HuH-7.5 (cell line): ENCODE measurements at regions not wholly inside any gene's neighbourhood (a gene's known extent, or its start where the extent isn't known, plus 50 kb on each side); places are given as distances from the start of the nearest gene placed in this dataset.

Experiments used
- DNase-seq: peaks from one replicate; pipeline ENCODE4 v3.0.0; 2011; ENCODE audit warnings: low spot score

DNA sequence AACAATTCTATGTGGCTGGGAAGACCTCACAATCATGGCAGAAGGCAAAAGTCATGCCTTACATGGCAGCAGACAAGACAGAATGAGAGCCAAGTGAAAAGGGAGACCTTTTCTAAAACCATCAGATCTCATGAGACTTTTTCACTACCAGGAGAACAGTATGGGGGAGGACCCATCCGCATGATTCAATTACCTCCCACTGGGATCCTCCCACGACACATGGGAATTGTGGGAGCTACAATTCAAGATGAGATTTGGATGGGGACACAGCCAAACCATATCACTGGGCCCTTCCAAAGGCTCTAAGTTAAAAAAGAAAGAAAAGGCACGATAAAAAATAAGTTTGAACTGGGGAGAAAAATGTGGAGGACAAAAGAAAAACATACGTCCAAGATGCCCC lies 406.9 kb upstream of the CDH4 start:
- DNase-seq = no peak

DNA sequence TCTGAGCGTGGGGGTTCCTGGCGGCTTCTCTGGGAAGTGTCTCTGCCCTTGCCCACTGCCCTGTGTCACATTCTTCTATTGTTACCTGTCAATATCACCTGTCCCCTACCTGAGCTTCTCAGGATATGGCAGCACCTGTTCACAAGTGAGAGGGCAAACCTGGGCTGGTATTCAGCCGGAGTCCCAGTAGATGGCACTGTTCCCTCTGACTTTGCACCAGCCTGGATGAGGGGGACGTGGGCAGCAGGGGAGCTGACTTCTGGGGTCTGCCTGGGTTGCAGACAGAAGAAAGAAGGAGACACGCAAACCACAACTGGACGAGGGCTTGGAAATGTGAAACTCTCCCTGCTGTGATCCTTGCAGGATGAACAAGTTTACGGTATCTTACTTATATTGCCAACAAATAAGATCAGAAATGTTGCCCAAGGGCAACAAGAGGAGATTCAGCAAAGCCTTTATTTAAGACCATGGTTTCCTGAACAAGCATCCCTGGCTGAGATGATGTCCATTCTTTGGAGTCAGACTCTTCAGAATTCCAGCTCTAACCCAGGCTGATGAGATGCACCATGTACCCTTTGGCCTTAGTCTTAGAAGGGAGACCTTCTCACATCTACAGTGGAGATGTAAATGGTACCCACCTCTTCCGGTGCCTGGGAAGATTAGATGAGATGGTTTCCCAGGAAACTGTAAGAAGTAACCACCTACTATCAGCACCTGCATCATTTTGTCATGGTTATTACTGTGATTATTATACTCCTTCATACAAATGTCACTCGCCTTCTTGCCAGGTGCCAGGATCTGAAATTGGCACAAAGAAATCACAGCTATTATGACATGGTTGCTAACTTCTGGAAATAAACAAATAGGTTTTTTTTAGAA lies 400.0 kb upstream of the CDH4 start:
- DNase-seq = no peak

DNA sequence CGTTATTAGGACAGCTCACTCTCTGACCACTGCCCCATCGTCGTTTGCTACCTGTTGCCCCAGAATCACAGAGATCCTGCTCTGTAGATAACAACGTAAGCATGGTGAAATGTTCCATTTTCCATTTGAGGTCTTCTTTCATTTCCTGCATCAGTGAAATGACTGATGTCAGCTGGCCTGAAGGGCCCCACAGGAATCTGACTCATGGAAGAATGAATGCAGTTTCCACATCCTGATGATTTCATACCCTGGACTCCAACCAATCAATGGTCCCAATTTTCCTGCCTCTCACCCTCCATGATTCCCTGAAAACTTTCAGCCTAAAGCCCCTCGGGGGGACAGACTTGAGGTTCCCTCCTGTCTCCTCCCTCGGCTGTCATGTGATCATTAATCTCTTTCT lies 394.4 kb upstream of the CDH4 start:
- no peak for DNase-seq

DNA sequence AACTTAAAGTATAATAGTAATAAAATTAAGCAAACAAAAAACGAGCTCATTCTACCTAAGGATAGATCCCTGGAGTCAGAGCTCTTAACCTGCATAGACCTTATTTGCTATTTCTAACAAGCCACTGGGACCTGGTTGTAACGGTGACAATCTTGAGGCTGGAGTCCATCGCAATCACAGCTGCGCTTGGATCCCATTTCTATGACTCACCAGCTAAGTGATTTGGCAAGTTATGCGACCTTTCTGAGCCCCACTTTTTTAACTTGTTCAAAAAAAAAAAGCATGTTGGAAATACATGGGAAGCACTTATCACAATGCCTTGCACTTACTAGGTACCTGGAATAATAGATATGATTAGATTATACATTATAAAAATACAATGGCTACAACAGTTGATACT lies 389.5 kb upstream of the CDH4 start:
- DNase-seq = no peak

DNA sequence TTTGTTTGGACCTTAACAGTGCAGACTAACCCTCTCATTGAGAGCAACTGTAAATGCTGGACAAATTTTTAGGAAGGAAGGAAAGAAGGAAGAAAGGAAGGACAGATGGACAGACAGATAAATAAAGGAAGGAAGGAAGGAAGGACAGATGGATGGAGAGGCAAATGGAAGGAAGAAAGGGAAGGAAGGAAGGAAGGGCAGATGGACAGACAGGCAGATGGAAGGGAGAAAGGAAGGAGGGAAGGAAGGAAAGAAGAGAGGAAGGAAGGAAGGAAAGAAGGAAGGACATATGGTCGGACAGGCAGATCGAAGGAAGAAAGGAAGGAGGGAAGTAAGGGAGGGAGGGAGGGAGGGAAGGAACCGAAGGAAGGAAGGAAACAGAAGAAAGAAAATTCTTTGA lies 388.5 kb upstream of the CDH4 start:
- no peak for DNase-seq

DNA sequence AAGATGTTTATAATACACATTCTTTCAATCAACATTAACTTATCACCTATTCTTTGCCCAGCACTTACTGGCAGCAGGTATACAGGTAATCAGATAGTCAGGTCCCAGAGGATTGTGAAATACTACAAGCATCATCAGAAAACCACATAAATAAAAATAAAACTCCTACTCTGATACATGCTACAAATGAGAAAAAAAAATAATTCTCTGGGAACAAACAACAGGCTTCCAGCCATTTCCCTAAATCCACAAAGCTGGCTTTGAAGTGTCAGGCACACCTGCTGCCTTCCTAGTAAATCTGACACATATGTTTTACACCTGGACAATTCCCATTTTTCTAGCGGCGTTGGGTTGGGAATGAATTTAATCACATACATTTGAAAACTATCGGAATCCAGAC lies 384.5 kb upstream of the CDH4 start:
- no peak for DNase-seq

DNA sequence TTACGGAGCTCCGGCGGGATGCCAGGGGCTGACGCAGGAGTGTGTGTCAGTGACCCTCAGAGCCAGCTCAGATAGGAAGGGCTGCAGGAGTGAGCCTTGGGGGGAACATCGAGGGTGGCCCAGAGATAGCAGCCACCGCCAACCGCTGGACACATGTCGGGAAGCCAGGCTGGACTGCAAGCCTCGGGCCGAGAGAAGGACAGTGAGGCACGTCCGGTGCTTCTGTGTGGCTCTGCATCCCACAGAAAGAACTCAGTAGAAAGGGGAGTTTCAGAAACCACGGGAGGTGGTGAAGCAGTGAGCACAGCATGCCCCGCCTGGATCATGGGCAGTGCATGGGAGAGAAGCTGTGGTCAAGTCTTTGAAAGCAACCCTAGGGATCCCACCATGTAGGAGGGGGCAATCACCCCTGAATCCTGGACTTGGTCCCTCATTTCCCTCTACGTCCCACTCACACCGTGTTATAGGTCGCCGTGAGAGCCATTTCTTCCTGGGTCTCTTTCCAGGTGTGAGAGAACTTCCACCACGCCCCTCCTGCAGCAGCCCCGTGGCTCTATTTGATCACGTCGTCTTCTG lies 383.7 kb upstream of the CDH4 start:
- DNase-seq = no peak

DNA sequence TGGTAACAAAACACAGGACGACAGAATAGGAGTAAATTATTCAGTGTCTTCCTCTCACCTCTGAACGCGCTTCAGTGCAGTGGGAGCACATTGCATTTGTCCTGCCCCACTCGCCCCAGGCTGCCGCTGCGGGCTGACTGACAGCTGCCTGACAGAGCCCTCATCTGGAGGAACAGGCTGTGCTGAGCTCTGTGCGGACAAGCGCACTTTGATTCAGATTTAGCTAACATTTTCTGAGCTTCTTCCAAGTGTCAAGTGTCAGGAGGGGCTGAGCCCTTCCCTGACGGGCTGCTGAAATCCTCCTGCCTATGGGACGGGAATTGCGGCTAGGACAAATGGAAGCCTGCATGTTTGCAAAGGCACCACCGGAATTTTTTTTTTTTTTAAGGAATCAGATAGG lies 383.0 kb upstream of the CDH4 start:
- no peak for DNase-seq

DNA sequence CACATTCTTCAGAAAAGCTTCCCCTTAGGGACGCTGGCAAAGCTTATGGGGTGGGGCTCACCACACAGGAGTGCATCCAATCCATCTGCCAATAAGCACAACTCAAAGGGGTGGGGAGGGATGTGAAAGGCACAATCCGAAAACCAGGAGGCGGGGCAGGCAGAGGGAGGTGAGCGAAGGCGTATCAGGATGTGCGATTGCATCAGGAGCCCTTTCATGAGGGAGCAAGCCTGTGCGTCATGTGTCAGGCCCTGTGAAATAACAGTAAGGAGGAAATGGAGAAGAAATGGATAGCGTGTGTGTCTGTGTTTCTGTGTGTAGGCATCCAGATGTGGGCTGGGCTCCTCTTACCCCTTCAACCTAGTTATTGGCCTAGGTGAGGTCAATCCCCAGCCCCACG lies 382.4 kb upstream of the CDH4 start:
- DNase-seq = no peak

DNA sequence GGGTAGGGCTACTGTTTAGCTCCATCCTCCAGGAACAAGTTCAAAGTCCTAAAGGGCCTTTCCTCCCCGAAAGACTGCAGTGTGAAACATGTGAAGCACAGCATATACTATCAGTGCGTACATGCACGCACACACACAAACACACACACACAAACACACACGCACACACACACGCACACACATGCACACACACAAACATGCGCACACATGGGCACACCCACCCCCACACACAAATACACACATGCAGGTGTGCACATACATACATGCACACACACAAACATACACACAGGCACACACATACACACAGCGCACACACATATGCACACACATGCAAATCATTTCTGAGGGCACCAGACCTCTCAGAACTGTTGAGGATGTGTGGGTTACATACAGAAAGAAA lies 382.0 kb upstream of the CDH4 start:
- DNase-seq = no peak

DNA sequence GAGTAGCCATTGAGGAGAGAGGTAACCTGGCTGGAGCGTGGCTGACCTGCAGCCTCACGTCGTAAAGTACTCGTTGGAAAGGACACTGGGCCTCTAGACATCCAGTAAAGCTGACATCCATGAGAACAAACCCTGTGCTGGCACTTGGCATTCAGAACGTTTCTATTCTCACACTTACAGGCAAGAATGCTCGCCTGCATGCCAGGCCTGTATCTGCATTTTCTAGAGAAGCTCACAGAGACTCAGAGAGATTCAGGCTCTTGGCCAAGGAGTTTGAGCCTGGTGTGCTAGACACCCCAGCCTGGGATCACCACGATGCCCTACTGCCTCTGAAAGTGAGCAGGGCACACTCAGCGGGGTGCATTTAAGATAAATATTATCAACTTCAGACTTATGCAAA lies 379.8 kb upstream of the CDH4 start:
- DNase-seq = no peak

DNA sequence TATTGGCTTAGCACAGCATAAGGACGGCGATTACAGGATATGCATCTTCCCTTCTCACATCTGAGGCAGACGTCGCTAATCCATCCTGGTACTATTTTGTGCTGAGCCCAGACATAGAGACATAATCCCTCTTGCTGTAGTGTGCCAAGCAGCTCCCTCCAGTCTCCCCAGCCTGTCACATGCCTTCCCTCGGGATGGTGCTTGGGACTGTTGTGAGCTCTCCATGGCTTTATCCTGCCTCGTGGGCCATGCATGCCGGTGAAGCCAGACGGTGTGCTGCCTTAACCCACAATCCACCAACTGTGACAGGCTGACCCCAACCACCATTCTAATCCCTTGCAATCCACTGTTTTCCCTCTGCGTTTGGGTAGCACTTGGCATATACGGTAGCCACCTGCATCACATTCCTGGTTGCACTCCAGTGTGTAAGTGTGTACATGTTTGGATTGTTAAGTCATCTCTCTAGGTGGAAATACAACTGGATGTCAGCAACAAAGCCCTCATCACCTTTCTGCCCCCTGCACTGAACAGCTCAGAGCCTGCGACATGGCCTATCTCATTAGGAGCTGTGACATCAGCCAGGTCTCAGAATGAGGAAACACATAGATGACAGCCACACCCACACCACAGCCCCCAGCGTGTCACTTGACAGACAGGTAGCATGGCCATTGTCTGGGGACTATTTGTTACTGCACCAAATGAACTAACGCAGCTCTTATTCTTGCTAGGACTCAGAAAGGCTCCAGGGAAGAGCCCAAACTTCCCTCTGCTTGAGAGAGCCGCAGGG lies 374.8 kb upstream of the CDH4 start:
- no peak for DNase-seq

DNA sequence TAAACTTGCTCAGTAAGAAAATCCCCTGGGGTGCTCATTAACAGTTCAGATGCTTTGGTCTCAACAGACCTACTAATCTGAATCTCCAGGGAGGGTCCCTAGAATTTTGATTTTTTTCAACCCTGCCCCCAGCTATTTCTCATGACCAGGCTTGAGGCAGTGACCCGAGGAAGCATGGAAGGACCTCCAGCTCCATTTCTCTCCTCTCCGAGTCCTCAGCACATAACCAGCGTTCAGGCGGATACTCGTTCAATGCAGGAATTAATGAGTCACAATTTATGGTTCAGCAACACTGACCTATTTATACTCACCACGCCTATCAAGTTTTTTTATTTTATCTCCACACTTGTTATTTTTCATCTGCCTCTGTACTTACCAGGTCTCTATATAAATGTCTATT lies 369.2 kb upstream of the CDH4 start:
- DNase-seq = no peak

DNA sequence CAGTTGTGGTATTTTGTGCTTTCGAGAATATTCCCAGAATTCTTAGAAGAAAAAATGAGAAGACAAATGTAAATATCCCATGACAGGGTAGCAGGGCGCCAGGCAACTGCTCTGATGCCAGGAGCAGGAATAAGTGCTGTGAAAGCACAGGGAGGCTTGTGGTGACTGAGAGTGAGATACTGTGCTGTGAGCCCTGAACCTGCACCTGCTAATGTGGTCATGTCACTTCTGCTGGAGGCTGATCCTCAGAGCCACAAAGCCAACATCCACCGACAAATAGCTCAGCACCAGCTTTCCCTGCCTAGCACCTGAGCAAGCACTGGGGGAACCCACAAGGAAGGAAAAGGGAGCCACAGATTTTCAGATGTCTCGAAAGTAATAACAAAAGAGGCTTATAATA lies 368.6 kb upstream of the CDH4 start:
- DNase-seq = no peak

DNA sequence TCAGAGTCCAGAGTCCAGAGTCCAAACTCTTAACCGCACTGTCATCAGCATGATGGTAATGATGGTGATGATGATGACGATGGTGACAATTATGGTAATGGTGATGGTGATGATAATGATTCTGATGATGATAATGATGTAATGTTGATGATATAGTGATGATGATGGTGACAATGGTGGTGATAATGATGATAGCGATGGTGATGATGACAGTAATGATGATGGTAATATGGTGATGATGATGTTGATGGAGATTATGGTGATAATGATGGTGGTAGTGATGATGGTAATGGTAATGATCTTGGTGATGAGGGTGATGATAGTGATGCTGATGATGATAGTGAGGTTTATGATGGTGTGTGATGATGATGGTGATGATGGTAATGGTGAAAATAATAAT lies 367.8 kb upstream of the CDH4 start:
- DNase-seq = no peak

DNA sequence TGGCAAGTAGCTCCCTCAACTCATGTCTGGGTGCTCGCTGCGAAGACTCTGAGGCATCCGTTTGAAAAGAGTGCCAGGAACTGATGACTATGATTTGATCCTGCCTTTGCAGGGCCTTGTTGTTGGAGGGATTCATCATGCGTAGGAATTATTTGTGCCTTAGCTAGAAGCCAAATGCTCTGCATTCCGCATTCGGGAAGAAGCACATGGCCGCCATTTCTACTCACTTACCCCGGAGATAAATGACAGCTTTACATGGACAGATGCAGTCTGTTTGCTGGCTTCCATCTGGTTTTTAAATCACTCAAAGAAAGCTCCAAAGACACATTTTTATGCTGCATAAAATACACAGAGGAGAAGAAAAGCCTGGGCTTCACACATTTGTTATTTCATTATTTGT lies 363.3 kb upstream of the CDH4 start:
- no peak for DNase-seq

DNA sequence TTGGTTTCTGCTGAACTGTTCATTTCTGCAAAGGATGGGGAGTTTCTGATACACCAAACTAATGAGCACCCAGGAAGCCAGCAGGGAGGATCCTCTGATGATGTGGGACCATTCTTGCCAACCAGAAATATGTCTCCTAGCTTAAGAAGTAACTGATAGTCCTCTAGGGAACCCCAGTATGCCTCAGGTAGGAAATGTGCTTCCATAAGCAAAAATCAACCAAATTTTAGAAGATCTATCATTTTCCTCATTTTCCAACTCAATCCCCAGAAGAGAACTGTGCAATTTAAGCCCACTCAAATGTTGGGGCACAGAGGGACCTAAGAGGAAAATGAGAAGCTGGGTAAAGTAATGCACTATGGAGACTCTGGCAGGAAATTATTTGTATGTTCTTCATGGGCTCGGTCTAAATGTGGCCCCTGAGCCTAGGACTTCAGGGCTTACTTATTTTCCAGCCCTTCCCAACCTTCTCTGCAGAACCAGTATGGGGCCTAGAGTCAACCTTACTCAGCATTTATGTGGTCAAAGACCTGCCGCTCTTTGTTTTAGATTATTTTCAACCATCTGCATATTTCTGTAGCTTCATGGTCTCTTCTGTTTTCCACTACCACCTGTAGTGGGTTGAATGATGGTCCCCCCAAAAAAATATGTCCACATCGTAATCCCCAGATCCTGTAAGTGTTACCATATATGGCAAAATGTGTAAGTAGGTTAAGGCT lies 359.8 kb upstream of the CDH4 start:
- no peak for DNase-seq

DNA sequence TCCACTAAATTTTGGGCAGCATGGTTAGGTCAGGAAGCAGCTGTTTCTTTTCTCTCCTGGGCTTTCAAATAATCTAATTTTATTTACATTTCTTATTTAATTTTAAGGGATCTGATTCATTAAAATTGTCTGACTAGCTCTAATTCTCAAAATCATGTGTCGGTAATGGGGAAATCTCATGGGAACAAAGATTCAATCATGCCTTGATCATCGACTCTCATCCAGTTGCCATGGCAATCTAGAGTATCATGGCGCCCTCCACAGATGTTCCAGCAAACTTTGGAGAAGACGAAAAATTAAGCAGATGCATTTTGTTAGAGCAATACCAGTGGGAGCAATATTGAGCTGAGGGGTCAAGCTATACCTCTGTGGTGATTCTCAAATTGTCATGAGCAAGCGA lies 358.0 kb upstream of the CDH4 start:
- no peak for DNase-seq

DNA sequence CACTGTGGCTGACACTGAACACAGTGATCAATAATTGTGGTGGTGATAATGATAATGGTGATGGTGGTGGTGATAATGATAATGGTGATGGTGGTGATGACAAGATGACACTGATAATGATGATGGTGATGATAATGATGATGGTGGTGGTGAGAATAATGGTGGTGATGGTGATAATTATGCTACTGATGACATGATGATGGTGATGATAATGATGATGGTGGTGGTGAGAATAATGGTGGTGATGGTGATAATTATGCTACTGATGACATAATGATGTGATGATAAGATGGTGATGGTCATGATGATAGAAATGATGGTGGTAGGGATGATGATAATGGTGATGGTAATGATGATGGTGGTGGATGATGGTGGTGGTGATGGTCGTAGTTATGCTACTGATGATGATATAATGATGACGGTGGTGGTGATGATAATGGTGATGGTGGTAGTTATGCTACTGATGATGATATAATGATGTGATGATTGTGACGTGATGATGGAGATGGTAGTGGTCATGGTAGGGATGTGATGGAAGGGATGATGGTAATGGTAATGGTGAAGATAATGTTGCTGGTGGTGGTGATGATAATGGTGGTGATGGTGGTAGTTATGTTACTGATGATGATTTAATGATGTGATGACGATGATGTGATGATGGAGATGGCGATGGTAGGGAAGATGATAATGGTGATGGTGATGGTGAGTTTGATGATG lies 356.5 kb upstream of the CDH4 start:
- no peak for DNase-seq

DNA sequence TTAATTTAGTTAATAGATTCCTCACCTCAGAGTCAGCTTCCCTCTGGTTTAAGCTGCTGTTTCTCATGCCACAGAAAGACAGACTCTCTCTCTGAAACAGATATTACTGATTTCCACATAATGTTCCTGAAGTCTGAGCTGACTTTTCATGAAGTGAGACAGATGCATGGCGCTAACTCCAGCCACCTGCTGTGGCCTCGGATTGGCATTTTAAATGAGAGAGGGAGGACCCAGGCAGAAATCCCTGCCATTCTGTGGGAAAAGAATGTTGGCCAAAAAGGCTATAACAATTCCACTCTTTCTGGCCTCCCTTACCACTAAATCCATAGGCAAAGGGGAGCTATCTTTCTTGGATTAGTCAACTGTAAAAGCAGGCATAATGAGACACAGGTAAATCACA lies 354.1 kb upstream of the CDH4 start:
- DNase-seq = no peak

DNA sequence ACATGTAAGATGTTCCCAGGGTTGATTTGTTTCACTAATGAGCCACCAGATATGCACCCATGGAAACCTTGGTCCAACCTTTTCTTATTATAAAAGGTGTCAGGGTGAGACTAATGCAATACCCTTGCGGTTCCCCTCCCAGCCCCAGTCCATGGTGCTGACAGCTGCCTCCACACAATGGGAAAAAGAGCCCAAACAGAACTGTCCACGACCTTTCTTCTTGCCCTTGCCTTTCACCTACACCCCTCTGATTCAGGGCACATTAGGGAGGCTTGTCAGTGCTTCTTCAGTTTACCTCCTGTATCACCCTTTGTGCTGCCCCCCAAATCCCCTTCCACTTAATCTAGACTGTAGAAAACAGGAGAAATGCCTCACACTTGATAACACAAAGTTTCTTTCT lies 352.7 kb upstream of the CDH4 start:
- DNase-seq = no peak

DNA sequence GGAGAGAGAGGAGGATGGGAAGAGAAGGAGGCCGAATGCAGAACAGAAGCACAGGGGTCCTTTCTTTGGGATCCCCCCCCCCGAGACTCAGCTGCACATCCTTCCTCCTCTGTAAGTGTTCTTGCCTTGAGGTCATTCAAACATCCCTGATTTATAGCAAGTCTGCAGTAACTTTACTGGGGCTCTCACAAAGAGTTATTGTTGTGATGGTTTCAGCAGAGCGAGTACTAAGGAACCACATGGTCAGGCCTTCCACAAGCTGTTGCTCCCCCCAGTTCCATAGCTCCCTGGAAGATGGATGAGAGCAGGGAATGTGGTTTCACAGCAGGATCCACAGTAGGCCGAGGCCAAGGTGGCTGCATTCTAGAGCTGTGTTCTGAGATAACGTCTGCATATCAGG lies 351.4 kb upstream of the CDH4 start:
- DNase-seq = no peak
